GM18519 (cell line): ENCODE measurements at regions not wholly inside any gene's neighbourhood (a gene's known extent, or its start where the extent isn't known, plus 50 kb on each side); places are given as distances from the start of the nearest gene placed in this dataset.
"Not testable (repeated sequence)": the region's sequence is repeated elsewhere in the genome, so short reads cannot be mapped to it uniquely, and the experiment has no call there.

Experiments used
- ATAC-seq: cut with Tn5 transposase; IDR thresholded peaks from one replicate; pipeline ENCODE4 v1.9.1; 2021; ENCODE audit warnings: mild to moderate bottlenecking, moderate library complexity; ENCODE audit not compliant: unreplicated experiment, low FRiP score

DNA sequence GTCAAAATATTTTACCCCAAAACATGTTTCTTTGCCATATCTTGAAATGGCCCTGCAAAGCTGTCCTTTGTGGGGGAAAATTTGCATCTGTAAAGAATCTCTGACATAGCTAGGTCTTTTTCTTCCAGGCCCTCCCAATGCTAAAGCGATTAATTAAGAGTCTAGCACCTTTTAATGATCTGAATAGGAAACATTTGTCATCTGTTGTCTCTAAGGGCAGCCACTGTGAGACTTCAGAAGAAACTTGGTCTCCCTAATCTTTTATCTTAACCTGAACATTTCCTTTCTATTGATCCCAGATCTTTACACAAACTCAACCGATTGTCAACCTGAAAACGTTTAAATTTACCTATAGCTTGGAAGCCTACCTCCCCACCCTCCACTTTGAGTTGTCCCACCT, 731.6 kb upstream of the AUTS2 start:
- not testable (repeated sequence) for ATAC-seq

DNA sequence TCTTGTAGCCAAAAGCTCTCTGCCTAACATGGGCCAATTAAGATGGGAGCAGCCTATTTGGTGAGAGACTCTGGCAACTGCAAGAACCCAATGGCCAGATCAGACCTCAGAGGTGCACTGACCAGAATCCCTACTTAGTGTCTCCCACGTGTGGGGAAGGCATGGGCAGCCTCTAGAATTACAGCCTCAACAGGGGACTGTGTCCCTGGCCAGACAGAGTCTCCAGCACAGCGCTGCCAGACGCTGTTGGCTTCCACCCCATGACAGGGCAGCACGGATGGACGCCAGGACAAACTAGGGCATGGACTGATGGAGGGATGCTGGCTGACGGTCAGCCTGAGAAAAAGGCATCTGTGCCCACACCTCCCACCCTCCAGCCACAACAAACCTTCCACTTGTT, 729.3 kb upstream of the AUTS2 start:
- no peak for ATAC-seq

GRCh38 chr7:68873616-68874015, 724.7 kb upstream of the AUTS2 start:
- no peak for ATAC-seq

GRCh38 chr7:68875857-68876256, 722.4 kb upstream of the AUTS2 start:
- ATAC-seq = no peak

DNA sequence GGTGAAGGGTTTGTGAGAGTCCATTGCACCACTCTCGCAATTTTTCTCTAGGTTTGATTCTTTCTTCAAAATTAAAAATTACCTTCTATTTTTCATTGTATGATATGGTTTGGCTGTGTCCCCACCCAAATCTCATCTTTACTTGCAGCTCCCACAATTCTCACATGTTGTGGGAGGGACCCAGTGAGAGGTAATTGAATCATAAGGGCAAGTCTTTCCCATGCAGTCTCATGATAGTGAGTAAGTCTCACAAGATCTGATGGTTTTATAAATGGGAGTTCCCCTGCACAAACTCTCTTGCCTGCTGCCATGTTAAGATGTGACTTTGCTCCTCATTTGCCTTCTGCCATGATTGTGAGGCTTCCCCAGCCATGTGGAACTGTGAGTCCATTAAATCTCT, 711.2 kb upstream of the AUTS2 start:
- ATAC-seq = not testable (repeated sequence)

- ATAC-seq = no peak
Observed at GRCh38 chr7:68888971-68889385, 709.3 kb upstream of the AUTS2 start.

DNA sequence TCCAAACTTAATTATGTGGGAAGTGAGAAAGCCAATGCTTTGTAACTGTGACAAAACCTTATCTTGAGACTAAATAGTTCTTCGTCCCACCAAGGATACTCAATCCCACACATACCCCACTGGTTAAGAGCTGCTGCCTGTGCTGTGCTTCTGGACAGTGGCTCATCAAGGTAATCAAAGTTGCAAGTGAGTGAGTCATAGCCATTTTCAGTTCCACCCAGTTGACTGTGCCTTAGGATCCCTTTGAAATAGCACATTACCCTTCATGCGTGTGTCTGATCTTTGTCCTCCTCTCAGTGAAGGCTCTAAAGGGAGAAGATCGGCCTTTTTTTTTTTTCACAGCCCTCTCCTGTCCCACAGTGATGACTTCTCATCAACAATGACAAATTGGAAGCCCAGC, 706.0 kb upstream of the AUTS2 start:
- no peak for ATAC-seq

DNA sequence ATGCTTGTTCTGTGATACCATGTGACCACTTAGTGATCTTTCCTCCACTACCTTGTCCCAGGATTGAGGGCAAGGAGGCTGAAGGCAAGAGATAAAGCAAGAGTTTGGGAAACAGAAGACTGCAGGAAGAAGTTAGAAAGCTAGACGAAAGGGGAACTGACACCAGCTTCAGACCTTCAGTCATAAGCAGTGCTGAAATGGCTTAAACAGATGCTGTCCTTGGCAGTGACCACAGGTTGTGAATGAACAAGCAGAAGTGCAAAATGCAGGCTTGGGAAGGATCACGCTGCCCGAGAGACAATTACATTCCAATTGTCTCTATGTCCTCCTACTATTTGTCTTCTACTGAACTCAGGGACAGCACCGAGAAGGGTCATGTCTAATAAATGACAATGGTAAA, 704.9 kb upstream of the AUTS2 start:
- no peak for ATAC-seq

DNA sequence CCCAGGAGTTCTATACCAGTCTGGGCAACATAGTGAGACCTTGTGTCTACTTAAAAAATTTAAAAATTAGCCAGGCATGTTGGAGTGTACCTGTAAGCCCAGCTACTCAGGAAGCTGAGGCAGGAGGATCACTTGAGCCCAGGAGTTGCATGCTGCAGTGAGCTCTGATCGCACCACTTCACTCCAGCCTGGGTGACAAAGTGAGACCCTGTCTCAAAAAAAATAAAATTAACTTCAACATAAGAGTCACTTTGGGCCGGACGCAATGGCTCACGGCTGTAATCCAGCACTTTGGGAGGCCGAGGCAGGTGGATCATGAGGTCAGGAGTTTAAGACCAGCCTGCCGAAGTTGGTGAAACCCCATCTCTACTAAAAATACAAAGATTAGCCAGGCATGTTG, 699.1 kb upstream of the AUTS2 start:
- not testable (repeated sequence) for ATAC-seq

GRCh38 chr7:68900096-68900495, 698.2 kb upstream of the AUTS2 start:
- no peak for ATAC-seq

- ATAC-seq = no peak
Observed at GRCh38 chr7:68904630-68905029, 693.6 kb upstream of the AUTS2 start.

DNA sequence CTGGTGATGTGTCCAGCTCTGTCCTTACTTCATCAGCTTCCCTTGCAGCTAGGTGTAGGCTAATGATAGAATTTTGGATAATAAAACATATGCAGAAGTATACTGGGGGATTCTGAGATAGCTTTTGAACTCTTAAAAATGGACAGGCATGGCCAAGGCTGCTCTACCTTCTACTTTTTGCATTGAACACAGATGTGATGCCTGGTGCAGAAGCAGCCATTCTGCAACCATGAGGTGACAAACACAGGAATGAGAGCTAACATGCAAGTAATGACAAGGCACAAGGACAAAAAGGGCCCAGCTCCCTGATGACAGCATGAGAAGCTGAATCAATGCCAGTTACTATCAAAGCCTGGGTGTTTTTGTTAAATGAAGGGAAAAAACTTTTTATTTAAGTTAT, 686.5 kb upstream of the AUTS2 start:
- no peak for ATAC-seq

- ATAC-seq = no peak
Observed at GRCh38 chr7:68914006-68914405, 684.3 kb upstream of the AUTS2 start.

GRCh38 chr7:68917041-68917651, 681.1 kb upstream of the AUTS2 start:
- ATAC-seq = no peak

- ATAC-seq = no peak
Observed at GRCh38 chr7:68918621-68919020, 679.7 kb upstream of the AUTS2 start.

GRCh38 chr7:68922850-68923249, 675.4 kb upstream of the AUTS2 start:
- no peak for ATAC-seq

DNA sequence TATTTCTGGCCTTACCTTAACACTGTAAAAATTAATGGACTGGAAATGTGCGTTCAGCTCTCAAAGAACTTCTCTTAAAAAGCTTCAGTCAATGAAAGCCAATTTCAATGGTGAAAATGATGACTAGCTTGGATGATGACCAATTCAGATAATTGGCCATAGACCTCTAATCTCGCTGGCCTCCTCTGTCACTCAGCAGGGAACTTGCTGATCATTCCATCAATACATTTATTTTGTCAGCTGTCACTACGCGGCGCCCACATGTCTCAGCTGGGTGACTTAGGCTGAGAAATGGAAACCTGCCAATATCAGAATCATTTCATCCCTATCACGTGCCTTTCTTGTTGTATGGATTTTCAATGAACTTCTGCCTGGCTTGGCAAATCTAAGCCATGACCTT, 673.0 kb upstream of the AUTS2 start:
- no peak for ATAC-seq

- no peak for ATAC-seq
Observed at GRCh38 chr7:68929781-68930261, 668.5 kb upstream of the AUTS2 start.

GRCh38 chr7:68936471-68937035, 661.7 kb upstream of the AUTS2 start:
- no peak for ATAC-seq

GRCh38 chr7:68938151-68938550, 660.1 kb upstream of the AUTS2 start:
- ATAC-seq = no peak

- no peak for ATAC-seq
Observed at GRCh38 chr7:68943786-68944185, 654.5 kb upstream of the AUTS2 start.

DNA sequence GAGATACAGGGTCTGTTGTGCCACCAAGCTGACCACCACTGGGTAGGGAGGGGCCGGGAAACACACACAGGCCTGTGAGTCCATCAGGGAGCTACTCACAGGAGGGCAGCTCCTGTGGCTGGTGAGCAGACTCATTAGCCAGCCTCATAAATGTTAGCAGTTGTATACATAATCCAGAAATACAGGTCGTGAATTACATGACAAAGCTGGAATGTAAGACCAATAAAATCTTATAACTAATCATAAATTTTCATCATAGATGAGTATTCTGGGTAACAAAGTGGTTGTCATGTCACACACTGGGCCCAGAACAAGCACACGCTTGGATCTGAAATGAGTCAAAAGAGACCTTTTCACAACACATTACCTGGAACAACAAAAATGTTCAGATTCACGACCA, 642.6 kb upstream of the AUTS2 start:
- ATAC-seq = no peak

- ATAC-seq = no peak
Observed at GRCh38 chr7:68958571-68958970, 639.7 kb upstream of the AUTS2 start.
